Type B pancreatic cell (in vitro differentiated cells): ENCODE measurements at regions not wholly inside any gene's neighbourhood (a gene's known extent, or its start where the extent isn't known, plus 50 kb on each side); places are given as distances from the start of the nearest gene placed in this dataset.
"Not testable (repeated sequence)": the region's sequence is repeated elsewhere in the genome, so short reads cannot be mapped to it uniquely, and the experiment has no call there.

Experiments used
- DNase-seq: peaks from one replicate; pipeline ENCODE4 v3.0.0; 2021; ENCODE audit warnings: mixed read lengths; ENCODE audit not compliant: unreplicated experiment; ENCODE audit errors: extremely low spot score
- H3K27ac Mint-ChIP-seq: 2 replicates; pipeline ENCODE4 v1.8.0; 2021; ENCODE audit warnings: mild to moderate bottlenecking, mixed read lengths
- H3K27me3 Mint-ChIP-seq: 2 replicates; pipeline ENCODE4 v1.8.0; 2021; ENCODE audit warnings: mixed read lengths
- H3K36me3 Mint-ChIP-seq: 2 replicates; pipeline ENCODE4 v1.8.0; 2021; ENCODE audit warnings: mixed read lengths
- H3K4me1 Mint-ChIP-seq: one replicate; pipeline ENCODE4 v1.8.0; 2021; ENCODE audit warnings: mixed read lengths; ENCODE audit not compliant: unreplicated experiment
- H3K4me3 Mint-ChIP-seq: 2 replicates; pipeline ENCODE4 v1.8.0; 2021; ENCODE audit warnings: mild to moderate bottlenecking, mixed read lengths
- H3K9me3 Mint-ChIP-seq: 2 replicates; pipeline ENCODE4 v1.8.0; 2021; ENCODE audit warnings: mixed read lengths
- CTCF ChIP-seq: fragments of 200-600 bp; sonication (generic); conservative IDR thresholded peaks from 2 replicates; pipeline ENCODE4 v1.5.0; 2021; ENCODE audit warnings: antibody characterized with exemption, mild to moderate bottlenecking

- H3K4me1 Mint-ChIP-seq = no peaks in the 10 kb centered on the region
- H3K36me3 Mint-ChIP-seq = no peaks in the 10 kb centered on the region
- no peak for TF ChIP-seq CTCF
- H3K27ac Mint-ChIP-seq = no peak overlapping the region
- no peaks in the 10 kb centered on the region for H3K9me3 Mint-ChIP-seq
- DNase-seq = no peak
- H3K4me3 Mint-ChIP-seq = no peak overlapping the region
- H3K27me3 Mint-ChIP-seq = no peaks in the 10 kb centered on the region
These were observed 105.1 kb upstream of the ANXA10 start for GRCh38 chr4:167987285-167987684.

- Mint-ChIP-seq H3K4me3 (no peak overlapping the region), H3K27me3 (no peaks in the 10 kb centered on the region), H3K36me3 (no peaks in the 10 kb centered on the region), H3K4me1 (no peaks in the 10 kb centered on the region), H3K27ac (no peak overlapping the region), H3K9me3 (peaks cover 5% of the 10 kb centered on the region)
- DNase-seq = no peak
- TF ChIP-seq CTCF = no peak
These were observed 102.5 kb upstream of the ANXA10 start for GRCh38 chr4:167989815-167990214.

- not testable (repeated sequence) for H3K27me3 Mint-ChIP-seq, H3K4me3 Mint-ChIP-seq, H3K36me3 Mint-ChIP-seq, DNase-seq, H3K9me3 Mint-ChIP-seq, H3K27ac Mint-ChIP-seq, H3K4me1 Mint-ChIP-seq
These were observed 84.2 kb upstream of the ANXA10 start for GRCh38 chr4:168008112-168008511.

- Mint-ChIP-seq H3K27ac (no peak overlapping the region), H3K36me3 (peaks cover 4% of the 10 kb centered on the region), H3K9me3 (peaks cover 16% of the 10 kb centered on the region), H3K4me1 (peaks cover 7% of the 10 kb centered on the region), H3K4me3 (no peak overlapping the region), H3K27me3 (no peaks in the 10 kb centered on the region)
- DNase-seq = no peak
- TF ChIP-seq CTCF = no peak
These were observed 73.2 kb upstream of the ANXA10 start for GRCh38 chr4:168019019-168019651.

GRCh38 chr4:168019921-168020320 lies 72.4 kb upstream of the ANXA10 start:
- Mint-ChIP-seq H3K27ac (no peak overlapping the region), H3K36me3 (peaks cover 4% of the 10 kb centered on the region), H3K4me3 (no peak overlapping the region), H3K4me1 (peaks cover 7% of the 10 kb centered on the region), H3K9me3 (peaks cover 16% of the 10 kb centered on the region), H3K27me3 (no peaks in the 10 kb centered on the region)
- TF ChIP-seq CTCF = no peak
- DNase-seq = no peak

GRCh38 chr4:168021666-168022065 lies 70.7 kb upstream of the ANXA10 start:
- H3K27me3 Mint-ChIP-seq = no peaks in the 10 kb centered on the region
- peak overlapping the region; percentile 71 for H3K27ac Mint-ChIP-seq
- peak overlapping the region; percentile 53 for H3K4me3 Mint-ChIP-seq
- peaks cover 16% of the 10 kb centered on the region for H3K9me3 Mint-ChIP-seq
- H3K4me1 Mint-ChIP-seq = peaks cover 7% of the 10 kb centered on the region
- TF ChIP-seq CTCF = no peak
- no peak for DNase-seq
- H3K36me3 Mint-ChIP-seq = peaks cover 4% of the 10 kb centered on the region
